ENCODE measurements at regions not wholly inside any gene's neighbourhood (a gene's known extent, or its start where the extent isn't known, plus 50 kb on each side); places are given as distances from the start of the nearest gene placed in this dataset.

DNA sequence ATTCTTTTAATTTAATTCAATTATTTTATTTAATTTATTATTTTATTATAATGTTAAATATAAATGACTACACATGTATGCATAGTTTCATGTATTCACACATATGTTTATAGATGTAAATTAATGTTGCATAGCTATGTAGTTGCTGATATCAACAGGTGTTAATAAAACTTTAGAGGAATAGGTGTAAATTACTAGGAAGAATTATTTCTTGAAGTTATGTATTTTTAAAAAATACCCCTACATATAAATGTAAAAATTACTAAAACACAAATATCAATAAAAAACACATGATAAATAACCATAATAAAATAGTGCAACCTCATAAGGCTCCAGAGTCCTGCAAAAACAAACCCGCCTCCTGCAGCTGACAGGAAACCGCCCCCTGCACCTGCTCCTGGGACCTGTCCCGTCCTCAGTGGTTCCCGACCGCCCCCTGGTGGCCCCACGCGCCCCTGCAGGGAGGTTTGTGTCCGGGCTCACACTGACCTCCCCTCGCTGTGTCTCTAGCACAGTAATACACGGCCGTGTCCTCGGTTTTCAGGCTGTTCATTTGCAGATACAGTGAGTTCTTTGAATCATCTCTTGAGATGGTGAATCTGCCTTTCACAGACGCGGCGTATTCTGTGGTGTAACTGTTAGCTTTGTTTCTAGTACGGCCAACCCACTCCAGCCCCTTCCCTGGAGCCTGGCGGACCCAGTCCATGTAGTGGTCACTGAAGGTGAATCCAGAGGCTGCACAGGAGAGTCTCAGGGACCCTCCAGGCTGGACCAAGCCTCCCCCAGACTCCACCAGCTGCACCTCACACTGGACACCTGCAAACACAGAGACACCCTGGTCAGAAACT, 1264.0 kb downstream of the TMEM121 start:
- TF ChIP-seq, protein P1, sequence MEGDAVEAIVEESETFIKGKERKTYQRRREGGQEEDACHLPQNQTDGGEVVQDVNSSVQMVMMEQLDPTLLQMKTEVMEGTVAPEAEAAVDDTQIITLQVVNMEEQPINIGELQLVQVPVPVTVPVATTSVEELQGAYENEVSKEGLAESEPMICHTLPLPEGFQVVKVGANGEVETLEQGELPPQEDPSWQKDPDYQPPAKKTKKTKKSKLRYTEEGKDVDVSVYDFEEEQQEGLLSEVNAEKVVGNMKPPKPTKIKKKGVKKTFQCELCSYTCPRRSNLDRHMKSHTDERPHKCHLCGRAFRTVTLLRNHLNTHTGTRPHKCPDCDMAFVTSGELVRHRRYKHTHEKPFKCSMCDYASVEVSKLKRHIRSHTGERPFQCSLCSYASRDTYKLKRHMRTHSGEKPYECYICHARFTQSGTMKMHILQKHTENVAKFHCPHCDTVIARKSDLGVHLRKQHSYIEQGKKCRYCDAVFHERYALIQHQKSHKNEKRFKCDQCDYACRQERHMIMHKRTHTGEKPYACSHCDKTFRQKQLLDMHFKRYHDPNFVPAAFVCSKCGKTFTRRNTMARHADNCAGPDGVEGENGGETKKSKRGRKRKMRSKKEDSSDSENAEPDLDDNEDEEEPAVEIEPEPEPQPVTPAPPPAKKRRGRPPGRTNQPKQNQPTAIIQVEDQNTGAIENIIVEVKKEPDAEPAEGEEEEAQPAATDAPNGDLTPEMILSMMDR (conservative IDR thresholded peaks at IDR 0.05 in 1 of 2, IDR thresholded peaks at IDR 0.05 in 1 of 2; ENCODE audit: low read depth in 1 of 2, low read length in 2 of 2): no peak
- TF ChIP-seq EZH2 (IDR thresholded peaks at IDR 0.05; ENCODE audit: low read length, missing control alignments): no peak
